ENCODE measurements at regions not wholly inside any gene's neighbourhood (a gene's known extent, or its start where the extent isn't known, plus 50 kb on each side); places are given as distances from the start of the nearest gene placed in this dataset.

DNA sequence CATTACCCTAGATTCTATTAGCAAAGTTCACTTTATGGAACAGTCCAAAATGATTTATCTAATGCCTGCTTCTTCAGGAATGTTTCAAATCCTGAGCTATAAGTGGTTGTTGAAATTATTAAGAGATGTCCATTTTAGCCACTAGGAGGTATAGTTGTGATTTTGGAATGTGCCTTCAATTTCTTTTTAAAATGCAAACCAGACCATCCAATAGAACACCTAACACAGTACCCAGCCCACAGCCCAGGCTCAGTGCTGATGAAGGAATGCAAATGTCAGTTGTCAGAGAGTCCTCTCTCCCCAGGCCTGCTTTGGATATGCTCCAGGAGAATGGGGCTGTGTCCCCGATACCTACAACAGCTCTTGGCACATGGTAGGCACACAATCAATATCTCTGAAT is 85.8 kb upstream of the E2F8 start:
- no peak overlapping the region for H3K9ac ChIP-seq (ENCODE audit: low read depth in 1 of 3, low read length in 3 of 3)

DNA sequence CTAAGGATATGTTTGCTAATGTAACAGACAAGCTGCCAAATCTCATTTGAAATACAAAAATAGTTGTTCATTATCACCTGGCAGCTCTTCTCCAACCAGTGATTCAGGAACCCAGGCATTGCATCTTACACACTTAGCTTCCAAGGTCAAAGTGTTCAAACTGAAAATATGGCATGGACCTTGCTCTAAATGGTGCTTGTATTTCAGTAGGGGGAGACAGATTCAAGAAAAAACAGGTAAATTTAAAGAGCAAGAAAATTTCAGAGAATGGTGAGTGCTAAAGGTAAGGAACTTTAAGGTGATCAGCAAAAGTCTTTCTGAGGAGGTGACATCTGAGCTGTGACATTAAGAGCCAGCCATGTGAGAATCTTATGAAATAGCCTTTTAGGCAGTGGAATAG is 82.8 kb upstream of the E2F8 start:
- no peak overlapping the region for H3K4me3 ChIP-seq (ENCODE audit: low read length in 3 of 3)
- peaks cover 0 to 3% (median 0%) of the 10 kb centered on the region in 3 donors for H3K27me3 ChIP-seq (ENCODE audit: control insufficient read depth in 3 of 3, insufficient read depth in 3 of 3, low read length in 3 of 3)
- peaks cover 0 to 1% (median 0%) of the 10 kb centered on the region in 3 donors for H3K4me1 ChIP-seq (ENCODE audit: control insufficient read depth in 3 of 3, insufficient read depth in 3 of 3, low read length in 3 of 3)
- H3K9ac ChIP-seq (ENCODE audit: low read depth in 1 of 3, low read length in 3 of 3): no peak overlapping the region
- H3K36me3 ChIP-seq (ENCODE audit: control insufficient read depth in 3 of 3, insufficient read depth in 3 of 3, low read length in 3 of 3): no peaks in the 10 kb centered on the region
- H3K9me3 ChIP-seq (ENCODE audit: control insufficient read depth in 3 of 3, low read length in 3 of 3): no peaks in the 10 kb centered on the region
- no peak overlapping the region for H3K27ac ChIP-seq (ENCODE audit: low read depth, low read length)

More for the DNA sequence above, 85.8 kb upstream of the E2F8 start:
- Histone ChIP-seq H3K27ac (ENCODE audit: low read depth, low read length) (no peak overlapping the region), H3K4me3 (ENCODE audit: low read length in 3 of 3) (no peak overlapping the region), H3K36me3 (ENCODE audit: control insufficient read depth in 3 of 3, insufficient read depth in 3 of 3, low read length in 3 of 3) (no peaks in the 10 kb centered on the region), H3K4me1 (ENCODE audit: control insufficient read depth in 3 of 3, insufficient read depth in 3 of 3, low read length in 3 of 3) (peaks cover 8 to 15% (median 10%) of the 10 kb centered on the region in 3 donors), H3K9me3 (ENCODE audit: control insufficient read depth in 3 of 3, low read length in 3 of 3) (no peaks in the 10 kb centered on the region), H3K27me3 (ENCODE audit: control insufficient read depth in 3 of 3, insufficient read depth in 3 of 3, low read length in 3 of 3) (no peaks in the 10 kb centered on the region)

GRCh38 chr11:19321351-19321750 is 80.6 kb upstream of the E2F8 start:
- Histone ChIP-seq H3K4me3 (ENCODE audit: low read length in 3 of 3) (no peak overlapping the region), H3K4me1 (ENCODE audit: control insufficient read depth in 3 of 3, insufficient read depth in 3 of 3, low read length in 3 of 3) (peaks cover 4 to 7% (median 6%) of the 10 kb centered on the region in 3 donors), H3K9me3 (ENCODE audit: control insufficient read depth in 3 of 3, low read length in 3 of 3) (no peaks in the 10 kb centered on the region), H3K36me3 (ENCODE audit: control insufficient read depth in 3 of 3, insufficient read depth in 3 of 3, low read length in 3 of 3) (no peaks in the 10 kb centered on the region), H3K27ac (ENCODE audit: low read depth, low read length) (no peak overlapping the region), H3K27me3 (ENCODE audit: control insufficient read depth in 3 of 3, insufficient read depth in 3 of 3, low read length in 3 of 3) (peaks cover 0 to 3% (median 0%) of the 10 kb centered on the region in 3 donors), H3K9ac (ENCODE audit: low read depth in 1 of 3, low read length in 3 of 3) (no peak overlapping the region)

GRCh38 chr11:19320827-19321226 is 80.1 kb upstream of the E2F8 start:
- Histone ChIP-seq H3K4me1 (ENCODE audit: control insufficient read depth in 3 of 3, insufficient read depth in 3 of 3, low read length in 3 of 3) (peaks cover 4 to 10% (median 6%) of the 10 kb centered on the region in 3 donors), H3K36me3 (ENCODE audit: control insufficient read depth in 3 of 3, insufficient read depth in 3 of 3, low read length in 3 of 3) (no peaks in the 10 kb centered on the region), H3K27me3 (ENCODE audit: control insufficient read depth in 3 of 3, insufficient read depth in 3 of 3, low read length in 3 of 3) (peaks cover 0 to 3% (median 0%) of the 10 kb centered on the region in 3 donors), H3K9ac (ENCODE audit: low read depth in 1 of 3, low read length in 3 of 3) (no peak overlapping the region), H3K4me3 (ENCODE audit: low read length in 3 of 3) (no peak overlapping the region), H3K27ac (ENCODE audit: low read depth, low read length) (no peak overlapping the region), H3K9me3 (ENCODE audit: control insufficient read depth in 3 of 3, low read length in 3 of 3) (no peaks in the 10 kb centered on the region)

DNA sequence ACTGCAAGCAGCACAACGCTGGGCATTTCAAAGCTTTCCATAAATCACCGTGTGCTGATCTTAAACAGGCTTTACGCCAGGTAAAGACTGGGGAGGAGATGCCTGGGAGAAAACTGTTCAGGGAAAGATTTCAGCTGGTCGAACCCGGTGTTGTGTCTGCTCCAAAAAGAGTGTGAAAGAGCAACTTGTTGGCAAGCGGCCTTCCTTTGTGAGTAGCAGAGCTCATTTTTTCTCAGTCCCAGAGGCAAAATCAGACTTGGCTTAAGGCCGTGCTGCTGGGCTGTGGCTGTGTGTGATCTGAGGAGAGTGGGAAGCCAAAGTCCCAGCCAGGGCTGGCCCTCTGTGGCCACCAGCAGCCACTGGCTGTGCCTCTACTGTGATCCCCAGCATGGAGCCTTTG is 75.7 kb upstream of the E2F8 start:
- H3K36me3 ChIP-seq (ENCODE audit: control insufficient read depth in 3 of 3, insufficient read depth in 3 of 3, low read length in 3 of 3): no peaks in the 10 kb centered on the region
- no peak overlapping the region for H3K27ac ChIP-seq (ENCODE audit: low read depth, low read length)
- H3K4me1 ChIP-seq (ENCODE audit: control insufficient read depth in 3 of 3, insufficient read depth in 3 of 3, low read length in 3 of 3): peaks cover 4 to 10% (median 6%) of the 10 kb centered on the region in 3 donors
- peaks cover 0 to 3% (median 0%) of the 10 kb centered on the region in 3 donors for H3K27me3 ChIP-seq (ENCODE audit: control insufficient read depth in 3 of 3, insufficient read depth in 3 of 3, low read length in 3 of 3)
- H3K4me3 ChIP-seq (ENCODE audit: low read length in 3 of 3): no peak overlapping the region
- H3K9ac ChIP-seq (ENCODE audit: low read depth in 1 of 3, low read length in 3 of 3): no peak overlapping the region
- no peaks in the 10 kb centered on the region for H3K9me3 ChIP-seq (ENCODE audit: control insufficient read depth in 3 of 3, low read length in 3 of 3)

DNA sequence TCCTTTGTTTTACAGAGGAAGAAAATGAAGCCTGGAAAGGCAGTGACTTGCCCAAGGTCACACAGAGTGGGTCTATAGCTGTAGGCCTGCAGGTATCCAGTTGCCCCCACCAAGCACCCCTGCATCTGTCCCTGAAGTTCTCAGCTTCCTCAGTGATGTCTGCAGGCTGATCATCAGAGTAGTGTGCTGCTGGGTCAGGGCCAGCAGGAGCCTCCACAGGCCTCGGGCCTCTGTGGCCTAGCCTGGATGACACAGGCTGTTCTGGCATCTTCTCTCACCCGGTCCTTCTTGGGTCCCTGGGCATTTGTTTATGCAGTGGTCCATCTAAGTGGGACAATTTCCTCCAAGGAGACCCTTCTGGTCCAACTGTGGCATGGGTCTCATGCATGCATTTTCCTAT is 74.8 kb upstream of the E2F8 start:
- Histone ChIP-seq H3K27ac (ENCODE audit: low read depth, low read length) (no peak overlapping the region), H3K4me1 (ENCODE audit: control insufficient read depth in 3 of 3, insufficient read depth in 3 of 3, low read length in 3 of 3) (peaks cover 4 to 10% (median 6%) of the 10 kb centered on the region in 3 donors), H3K9ac (ENCODE audit: low read depth in 1 of 3, low read length in 3 of 3) (no peak overlapping the region), H3K36me3 (ENCODE audit: control insufficient read depth in 3 of 3, insufficient read depth in 3 of 3, low read length in 3 of 3) (no peaks in the 10 kb centered on the region), H3K9me3 (ENCODE audit: control insufficient read depth in 3 of 3, low read length in 3 of 3) (no peaks in the 10 kb centered on the region), H3K27me3 (ENCODE audit: control insufficient read depth in 3 of 3, insufficient read depth in 3 of 3, low read length in 3 of 3) (peaks cover 0 to 3% (median 0%) of the 10 kb centered on the region in 3 donors), H3K4me3 (ENCODE audit: low read length in 3 of 3) (no peak overlapping the region)

- peaks cover 4 to 10% (median 6%) of the 10 kb centered on the region in 3 donors for H3K4me1 ChIP-seq (ENCODE audit: control insufficient read depth in 3 of 3, insufficient read depth in 3 of 3, low read length in 3 of 3)
- H3K9ac ChIP-seq (ENCODE audit: low read depth in 1 of 3, low read length in 3 of 3): no peak overlapping the region
- no peaks in the 10 kb centered on the region for H3K36me3 ChIP-seq (ENCODE audit: control insufficient read depth in 3 of 3, insufficient read depth in 3 of 3, low read length in 3 of 3)
- H3K4me3 ChIP-seq (ENCODE audit: low read length in 3 of 3): no peak overlapping the region
- no peak overlapping the region for H3K27ac ChIP-seq (ENCODE audit: low read depth, low read length)
- no peaks in the 10 kb centered on the region for H3K9me3 ChIP-seq (ENCODE audit: control insufficient read depth in 3 of 3, low read length in 3 of 3)
- no peaks in the 10 kb centered on the region for H3K27me3 ChIP-seq (ENCODE audit: control insufficient read depth in 3 of 3, insufficient read depth in 3 of 3, low read length in 3 of 3)
Measured at GRCh38 chr11:19313140-19313539, 72.4 kb upstream of the E2F8 start.

- no peaks in the 10 kb centered on the region for H3K36me3 ChIP-seq (ENCODE audit: control insufficient read depth in 3 of 3, insufficient read depth in 3 of 3, low read length in 3 of 3)
- no peaks in the 10 kb centered on the region for H3K9me3 ChIP-seq (ENCODE audit: control insufficient read depth in 3 of 3, low read length in 3 of 3)
Measured at GRCh38 chr11:19311308-19312030, 70.7 kb upstream of the E2F8 start.

GRCh38 chr11:19307498-19307897 is 66.8 kb upstream of the E2F8 start:
- Histone ChIP-seq H3K9me3 (ENCODE audit: control insufficient read depth in 3 of 3, low read length in 3 of 3) (no peaks in the 10 kb centered on the region), H3K9ac (ENCODE audit: low read depth in 1 of 3, low read length in 3 of 3) (no peak overlapping the region), H3K36me3 (ENCODE audit: control insufficient read depth in 3 of 3, insufficient read depth in 3 of 3, low read length in 3 of 3) (no peaks in the 10 kb centered on the region), H3K27ac (ENCODE audit: low read depth, low read length) (no peak overlapping the region), H3K27me3 (ENCODE audit: control insufficient read depth in 3 of 3, insufficient read depth in 3 of 3, low read length in 3 of 3) (peaks cover 0 to 8% (median 0%) of the 10 kb centered on the region in 3 donors), H3K4me3 (ENCODE audit: low read length in 3 of 3) (no peak overlapping the region), H3K4me1 (ENCODE audit: control insufficient read depth in 3 of 3, insufficient read depth in 3 of 3, low read length in 3 of 3) (no peaks in the 10 kb centered on the region)

More at GRCh38 chr11:19311308-19312030, 70.7 kb upstream of the E2F8 start:
- Histone ChIP-seq H3K4me3 (ENCODE audit: low read length in 3 of 3) (no peak overlapping the region), H3K27ac (ENCODE audit: low read depth, low read length) (no peak overlapping the region), H3K9ac (ENCODE audit: low read depth in 1 of 3, low read length in 3 of 3) (no peak overlapping the region), H3K4me1 (ENCODE audit: control insufficient read depth in 3 of 3, insufficient read depth in 3 of 3, low read length in 3 of 3) (peaks cover 0 to 4% (median 0%) of the 10 kb centered on the region in 3 donors), H3K27me3 (ENCODE audit: control insufficient read depth in 3 of 3, insufficient read depth in 3 of 3, low read length in 3 of 3) (peaks cover 0 to 8% (median 0%) of the 10 kb centered on the region in 3 donors)

DNA sequence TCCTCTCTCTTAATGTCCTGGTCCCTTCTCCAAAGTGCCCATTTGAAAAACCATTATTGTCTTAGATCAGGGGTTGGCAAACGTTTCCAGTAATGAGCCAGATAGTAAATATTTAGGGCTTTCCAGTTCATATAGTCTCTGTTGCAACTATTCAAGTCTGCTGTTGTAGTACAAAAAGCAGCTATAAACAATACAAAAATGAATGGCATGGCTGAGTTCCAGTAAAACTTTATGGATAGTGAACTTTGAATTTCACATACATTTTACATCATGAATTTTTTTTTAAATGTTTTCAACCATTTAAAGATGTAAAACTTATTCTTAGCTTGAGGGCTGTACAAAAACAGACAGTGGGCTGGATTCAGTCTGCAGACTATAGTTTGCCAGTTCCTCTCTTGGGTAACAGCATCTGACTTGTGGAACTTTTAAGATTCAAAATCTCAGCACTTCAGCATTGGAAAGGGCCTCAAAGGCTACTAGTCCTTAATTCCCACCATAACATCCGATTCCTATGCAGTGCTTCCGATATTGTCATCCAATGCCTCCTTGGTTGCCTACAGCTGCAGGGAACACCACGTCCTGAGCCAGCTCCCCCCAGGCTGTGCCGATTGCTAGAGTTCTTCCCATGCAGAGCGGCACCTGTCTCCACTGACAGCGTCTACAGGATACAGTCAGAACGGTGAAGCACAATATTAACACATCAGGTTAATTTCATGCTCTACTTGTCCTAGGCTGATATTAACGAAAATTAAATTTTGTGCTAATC is 65.6 kb upstream of the E2F8 start:
- Histone ChIP-seq H3K9ac (ENCODE audit: low read depth in 1 of 3, low read length in 3 of 3) (no peak overlapping the region), H3K4me1 (ENCODE audit: control insufficient read depth in 3 of 3, insufficient read depth in 3 of 3, low read length in 3 of 3) (no peaks in the 10 kb centered on the region), H3K36me3 (ENCODE audit: control insufficient read depth in 3 of 3, insufficient read depth in 3 of 3, low read length in 3 of 3) (no peaks in the 10 kb centered on the region), H3K27ac (ENCODE audit: low read depth, low read length) (no peak overlapping the region), H3K9me3 (ENCODE audit: control insufficient read depth in 3 of 3, low read length in 3 of 3) (no peaks in the 10 kb centered on the region), H3K27me3 (ENCODE audit: control insufficient read depth in 3 of 3, insufficient read depth in 3 of 3, low read length in 3 of 3) (peaks cover 0 to 8% (median 0%) of the 10 kb centered on the region in 3 donors), H3K4me3 (ENCODE audit: low read length in 3 of 3) (no peak overlapping the region)
